ENCODE measurements at regions not wholly inside any gene's neighbourhood (a gene's known extent, or its start where the extent isn't known, plus 50 kb on each side); places are given as distances from the start of the nearest gene placed in this dataset.

DNA sequence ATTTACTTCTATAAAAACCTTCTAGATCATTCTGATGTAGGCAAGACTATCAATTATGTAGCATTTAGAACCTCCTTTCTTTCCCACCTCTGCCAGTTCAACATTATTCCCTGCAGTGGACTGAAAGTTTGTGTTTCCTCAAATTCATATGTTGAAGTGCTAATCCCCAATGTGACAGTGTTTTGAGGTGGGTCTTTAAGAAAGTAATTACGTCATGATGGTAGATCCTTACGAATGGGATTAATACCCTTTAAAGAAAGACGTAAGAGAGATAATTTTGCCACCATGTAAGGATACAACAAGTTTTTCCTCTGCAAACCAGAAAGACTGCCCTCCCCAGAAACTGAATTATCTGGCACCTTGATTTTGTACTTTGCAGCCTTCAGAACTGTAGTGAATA lies 1489.7 kb upstream of the SEL1L start:
- H3K27me3 ChIP-seq (ENCODE audit: insufficient read depth, low read length) = no peaks in the 10 kb centered on the region

GRCh38 chr14:83041224-83041623 lies 1507.6 kb upstream of the SEL1L start:
- Histone ChIP-seq H3K9me2 (ENCODE audit: low read depth, low read length) (no peaks in the 10 kb centered on the region), H3K27ac (ENCODE audit: low read depth, low read length, poor library complexity, severe bottlenecking) (no peak overlapping the region), H3K9ac (ENCODE audit: low read length) (no peak overlapping the region), H3K9me3 (ENCODE audit: low read length) (no peaks in the 10 kb centered on the region), H3K27me3 (ENCODE audit: insufficient read depth, low read length) (no peaks in the 10 kb centered on the region), H3F3A (ENCODE audit: insufficient read depth, low read length) (no peaks in the 10 kb centered on the region), H3K4me1 (ENCODE audit: insufficient read depth, low read length, severe bottlenecking) (no peaks in the 10 kb centered on the region), H3K36me3 (ENCODE audit: insufficient read depth, low read length) (no peaks in the 10 kb centered on the region), H4K20me1 (ENCODE audit: insufficient read depth, low read length) (no peaks in the 10 kb centered on the region), H3K4me3 (ENCODE audit: low read depth, low read length, poor library complexity, severe bottlenecking) (no peak overlapping the region), H2AFZ (ENCODE audit: low read length) (no peak overlapping the region), H3K4me2 (ENCODE audit: low read length) (no peak overlapping the region), H3K79me2 (ENCODE audit: insufficient read depth, low read length) (no peaks in the 10 kb centered on the region)
- TF ChIP-seq EZH2 (IDR thresholded peaks at IDR 0.05; ENCODE audit: borderline replicate concordance, low read length) = no peak
- TF ChIP-seq, protein P1, sequence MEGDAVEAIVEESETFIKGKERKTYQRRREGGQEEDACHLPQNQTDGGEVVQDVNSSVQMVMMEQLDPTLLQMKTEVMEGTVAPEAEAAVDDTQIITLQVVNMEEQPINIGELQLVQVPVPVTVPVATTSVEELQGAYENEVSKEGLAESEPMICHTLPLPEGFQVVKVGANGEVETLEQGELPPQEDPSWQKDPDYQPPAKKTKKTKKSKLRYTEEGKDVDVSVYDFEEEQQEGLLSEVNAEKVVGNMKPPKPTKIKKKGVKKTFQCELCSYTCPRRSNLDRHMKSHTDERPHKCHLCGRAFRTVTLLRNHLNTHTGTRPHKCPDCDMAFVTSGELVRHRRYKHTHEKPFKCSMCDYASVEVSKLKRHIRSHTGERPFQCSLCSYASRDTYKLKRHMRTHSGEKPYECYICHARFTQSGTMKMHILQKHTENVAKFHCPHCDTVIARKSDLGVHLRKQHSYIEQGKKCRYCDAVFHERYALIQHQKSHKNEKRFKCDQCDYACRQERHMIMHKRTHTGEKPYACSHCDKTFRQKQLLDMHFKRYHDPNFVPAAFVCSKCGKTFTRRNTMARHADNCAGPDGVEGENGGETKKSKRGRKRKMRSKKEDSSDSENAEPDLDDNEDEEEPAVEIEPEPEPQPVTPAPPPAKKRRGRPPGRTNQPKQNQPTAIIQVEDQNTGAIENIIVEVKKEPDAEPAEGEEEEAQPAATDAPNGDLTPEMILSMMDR (IDR thresholded peaks at IDR 0.05; ENCODE audit: low read length) = no peak

More for the DNA sequence above, 1489.7 kb upstream of the SEL1L start:
- Histone ChIP-seq H3K9me3 (ENCODE audit: low read length) (no peaks in the 10 kb centered on the region), H4K20me1 (ENCODE audit: insufficient read depth, low read length) (no peaks in the 10 kb centered on the region), H3K79me2 (ENCODE audit: insufficient read depth, low read length) (no peaks in the 10 kb centered on the region), H3F3A (ENCODE audit: insufficient read depth, low read length) (no peaks in the 10 kb centered on the region), H3K4me3 (ENCODE audit: low read depth, low read length, poor library complexity, severe bottlenecking) (no peak overlapping the region), H3K27ac (ENCODE audit: low read depth, low read length, poor library complexity, severe bottlenecking) (no peak overlapping the region), H2AFZ (ENCODE audit: low read length) (no peak overlapping the region), H3K9ac (ENCODE audit: low read length) (no peak overlapping the region), H3K4me2 (ENCODE audit: low read length) (no peak overlapping the region), H3K36me3 (ENCODE audit: insufficient read depth, low read length) (no peaks in the 10 kb centered on the region), H3K4me1 (ENCODE audit: insufficient read depth, low read length, severe bottlenecking) (no peaks in the 10 kb centered on the region), H3K9me2 (ENCODE audit: low read depth, low read length) (no peaks in the 10 kb centered on the region)
- TF ChIP-seq EZH2 (IDR thresholded peaks at IDR 0.05; ENCODE audit: borderline replicate concordance, low read length) = no peak
- TF ChIP-seq, protein P1 (IDR thresholded peaks at IDR 0.05; ENCODE audit: low read length) = no peak

- no peak for TF ChIP-seq EZH2 (IDR thresholded peaks at IDR 0.05; ENCODE audit: borderline replicate concordance, low read length)
- TF ChIP-seq, protein P1 (IDR thresholded peaks at IDR 0.05; ENCODE audit: low read length) = no peak
- no peaks in the 10 kb centered on the region for H3F3A ChIP-seq (ENCODE audit: insufficient read depth, low read length)
Observed at GRCh38 chr14:83042858-83043257, 1509.2 kb upstream of the SEL1L start.

More at GRCh38 chr14:83042858-83043257, 1509.2 kb upstream of the SEL1L start:
- Histone ChIP-seq H3K36me3 (ENCODE audit: insufficient read depth, low read length) (no peaks in the 10 kb centered on the region), H3K27ac (ENCODE audit: low read depth, low read length, poor library complexity, severe bottlenecking) (no peak overlapping the region), H3K79me2 (ENCODE audit: insufficient read depth, low read length) (no peaks in the 10 kb centered on the region), H3K9me3 (ENCODE audit: low read length) (no peaks in the 10 kb centered on the region), H4K20me1 (ENCODE audit: insufficient read depth, low read length) (no peaks in the 10 kb centered on the region), H3K4me2 (ENCODE audit: low read length) (no peak overlapping the region), H3K27me3 (ENCODE audit: insufficient read depth, low read length) (no peaks in the 10 kb centered on the region), H2AFZ (ENCODE audit: low read length) (no peak overlapping the region), H3K9me2 (ENCODE audit: low read depth, low read length) (no peaks in the 10 kb centered on the region), H3K4me1 (ENCODE audit: insufficient read depth, low read length, severe bottlenecking) (no peaks in the 10 kb centered on the region), H3K4me3 (ENCODE audit: low read depth, low read length, poor library complexity, severe bottlenecking) (no peak overlapping the region), H3K9ac (ENCODE audit: low read length) (no peak overlapping the region)
